ENCODE measurements at regions not wholly inside any gene's neighbourhood (a gene's known extent, or its start where the extent isn't known, plus 50 kb on each side); places are given as distances from the start of the nearest gene placed in this dataset.

DNA sequence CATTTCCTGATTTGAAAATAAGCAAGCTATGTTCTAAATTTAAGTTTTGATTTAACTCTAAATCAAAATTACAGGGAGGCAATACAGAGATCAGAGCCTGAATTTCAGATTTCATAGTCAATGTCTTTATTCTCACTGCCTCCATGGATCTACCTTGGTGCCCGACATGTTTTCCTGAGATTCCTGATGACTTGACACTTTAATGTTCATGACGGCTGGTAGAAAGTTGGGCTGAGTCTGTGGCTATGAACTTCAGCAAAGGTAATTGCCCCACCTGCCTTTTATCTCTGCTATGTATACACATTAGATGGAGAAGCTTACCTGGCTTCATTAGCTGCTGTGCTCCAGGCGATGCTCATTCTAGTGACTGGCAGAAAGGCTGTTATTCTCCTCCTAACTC, 1390.5 kb upstream of the CELF4 start:
- no peak overlapping the region for H2BK5ac ChIP-seq (ENCODE audit: low read depth, low read length)
- H3K23ac ChIP-seq (ENCODE audit: insufficient read length), result no peak overlapping the region
- H4K5ac ChIP-seq (ENCODE audit: insufficient read length, low read depth, low read length), result no peak overlapping the region
- H3K18ac ChIP-seq (ENCODE audit: extremely low read depth, low read length), result no peak overlapping the region
- H2BK20ac ChIP-seq (ENCODE audit: low read length), result no peak overlapping the region
- no peak overlapping the region for H2BK15ac ChIP-seq (ENCODE audit: low read length)
- no peak overlapping the region for H4K91ac ChIP-seq (replicated peaks; ENCODE audit: insufficient read length, low read length)
- H2BK12ac ChIP-seq (ENCODE audit: low read depth, low read length), result no peak overlapping the region
- peaks cover 0 to 2% (median 0%) of the 10 kb centered on the region in 4 experiments; a peak in 2 of 7 replicates for H3K4me1 ChIP-seq (replicated peaks in 1 of 4; ENCODE audit: control insufficient read depth in 3 of 4, insufficient read depth in 4 of 4, low read length in 3 of 4)
- no peak overlapping the region for H3K56ac ChIP-seq (replicated peaks; ENCODE audit: insufficient read length, low read depth, low read length)
- 84% methylated on average over 3 of the region's 3 CpGs; no CpG with 5 or more reads in 1 of the 2 experiments for WGBS, 2 experiments (ENCODE audit: extremely low coverage in 1 of 2, insufficient coverage in 1 of 2, insufficient read length in 1 of 2, insufficient replicate concordance in 2 of 2, low coverage in 1 of 2, low lambda C conversion rate in 2 of 2, missing lambda C conversion rate in 1 of 2)
- ChIA-PET POLR2A (ENCODE audit: partially characterized antibody) (no interaction called here), CTCF (ENCODE audit: partially characterized antibody) (no interaction called here)
- H3K27ac ChIP-seq (ENCODE audit: low read depth, low read length), result no peak overlapping the region
- H3K4me3 ChIP-seq (ENCODE audit: extremely low read depth in 1 of 4, insufficient read depth in 2 of 4, low read depth in 3 of 4, low read length in 4 of 4), result no peak overlapping the region
- no peaks in the 10 kb centered on the region for H3K36me3 ChIP-seq (ENCODE audit: control insufficient read depth in 2 of 4, insufficient read depth in 4 of 4, low read length in 3 of 4)
- no peak overlapping the region for H2AFZ ChIP-seq (ENCODE audit: low read length)
- H3K9me3 ChIP-seq (ENCODE audit: insufficient read depth in 2 of 2, low read depth in 1 of 2, low read length in 1 of 2), result no peaks in the 10 kb centered on the region
- H2AK5ac ChIP-seq (ENCODE audit: low read depth, low read length), result no peak overlapping the region
- H4K20me1 ChIP-seq (replicated peaks in 1 of 2; ENCODE audit: control insufficient read depth in 1 of 2, insufficient read depth in 2 of 2, low read length in 2 of 2), result no peaks in the 10 kb centered on the region
- no peaks in the 10 kb centered on the region for H3K79me2 ChIP-seq (ENCODE audit: control insufficient read depth in 1 of 2, insufficient read depth in 2 of 2, low read length in 2 of 2)
- H3K23me2 ChIP-seq (ENCODE audit: low read depth, low read length), result no peaks in the 10 kb centered on the region
- no peak overlapping the region for H3K9ac ChIP-seq (replicated peaks in 1 of 4; ENCODE audit: extremely low read depth in 1 of 4, low read depth in 3 of 4, low read length in 3 of 4)
- no peak overlapping the region for H2BK120ac ChIP-seq (replicated peaks; ENCODE audit: low read depth, low read length)
- H3K4me2 ChIP-seq (ENCODE audit: insufficient read depth in 1 of 2, low read depth in 2 of 2, low read length in 2 of 2), result no peak overlapping the region; a peak in 1 of 4 replicates
- no peaks in the 10 kb centered on the region for H3K79me1 ChIP-seq (ENCODE audit: low read depth, low read length)
- H4K8ac ChIP-seq (ENCODE audit: extremely low read depth, insufficient read depth, low read length), result no peak overlapping the region
- FAIRE-seq (no peak), DNase-seq (ENCODE audit: low read depth in 1 of 2, low spot score in 2 of 2) (no peak)
- no peaks in the 10 kb centered on the region for H3K27me3 ChIP-seq (replicated peaks in 1 of 4; ENCODE audit: control insufficient read depth in 3 of 4, extremely low read depth in 1 of 4, insufficient read depth in 3 of 4, low read length in 3 of 4)
- H3K4ac ChIP-seq (replicated peaks; ENCODE audit: insufficient read length, low read depth, low read length), result no peak overlapping the region
- no peak overlapping the region for H3K14ac ChIP-seq (ENCODE audit: insufficient read length)
- no peak for TF ChIP-seq POLR2A (IDR thresholded peaks at IDR 0.05; ENCODE audit: control extremely low read depth in 1 of 2, low read depth in 2 of 2, low read length in 2 of 2)

Data from H1 (cell line).